ENCODE measurements at regions not wholly inside any gene's neighbourhood (a gene's known extent, or its start where the extent isn't known, plus 50 kb on each side); places are given as distances from the start of the nearest gene placed in this dataset.
"Not testable (repeated sequence)": the region's sequence is repeated elsewhere in the genome, so short reads cannot be mapped to it uniquely, and the experiment has no call there.

- CTCF ChIA-PET, result interaction anchor here (0.5 to 1.0 kb wide), 4 partner anchors 162 to 1037 kb away, joined by 3 to 6 read pairs (median 4); no protein-coding TSS in a partner anchor
- no peak overlapping the region for H3K27ac ChIP-seq
- TF ChIP-seq CTCF (conservative IDR thresholded peaks at IDR 0.05; ENCODE audit: low read depth), result no peak
- no peak for DNase-seq (ENCODE audit: low spot score)
- POLR2A ChIA-PET (ENCODE audit: low non-redundant PET), result no interaction called here
These were observed 51.0 kb downstream of the FHIP2A start for GRCh38 chr10:114872519-114873087.

- ChIA-PET POLR2A (ENCODE audit: low non-redundant PET) (no interaction called here), CTCF (interaction anchor here (0.6 kb wide), 1 partner anchor 1398 kb away, joined by 3 read pairs; no protein-coding TSS in a partner anchor)
- DNase-seq (ENCODE audit: low spot score), result no peak
These were observed 53.3 kb downstream of the FHIP2A start for GRCh38 chr10:114874827-114875411.

GRCh38 chr10:114875590-114876081 is 54.1 kb downstream of the FHIP2A start:
- DNase-seq (ENCODE audit: low spot score); POLR2A ChIA-PET (ENCODE audit: low non-redundant PET); H3K27ac ChIP-seq: not testable (repeated sequence)
- CTCF ChIA-PET, result interaction anchor here (1.2 to 4.7 kb wide), 2 partner anchors 12 to 253 kb away, joined by 3 to 43 read pairs; no protein-coding TSS in a partner anchor

More at GRCh38 chr10:114874827-114875411, 53.3 kb downstream of the FHIP2A start:
- TF ChIP-seq CTCF (conservative IDR thresholded peaks at IDR 0.05; ENCODE audit: low read depth), result no peak
- no peak overlapping the region for H3K27ac ChIP-seq

GRCh38 chr10:114876169-114876568 is 54.6 kb downstream of the FHIP2A start:
- ChIA-PET POLR2A (ENCODE audit: low non-redundant PET) (no interaction called here), CTCF (interaction anchor here (0.6 to 4.7 kb wide), 15 partner anchors 9 to 575 kb away, joined by 3 to 43 read pairs (median 4); partner anchors contain the start of gene FHIP2A)
- DNase-seq (ENCODE audit: low spot score), result no peak
- no peak for TF ChIP-seq CTCF (conservative IDR thresholded peaks at IDR 0.05; ENCODE audit: low read depth)
- peak overlapping the region; percentile 33; the same call in 1 of the 2 replicates for H3K27ac ChIP-seq

- POLR2A ChIA-PET (ENCODE audit: low non-redundant PET), result no interaction called here
- CTCF ChIA-PET, result interaction anchor here (0.5 to 4.7 kb wide), 30 partner anchors 8 to 1774 kb away, joined by 3 to 43 read pairs (median 3); partner anchors contain the start of gene FHIP2A
- TF ChIP-seq CTCF (conservative IDR thresholded peaks at IDR 0.05; ENCODE audit: low read depth), result peak; percentile 84
- peak; percentile 90 for DNase-seq (ENCODE audit: low spot score)
- H3K27ac ChIP-seq, result peak overlapping the region; percentile 33; the same call in 1 of the 2 replicates
These were observed 55.2 kb downstream of the FHIP2A start for GRCh38 chr10:114876602-114877300.

- no peak for DNase-seq (ENCODE audit: low spot score)
- POLR2A ChIA-PET (ENCODE audit: low non-redundant PET), result no interaction called here
- TF ChIP-seq CTCF (conservative IDR thresholded peaks at IDR 0.05; ENCODE audit: low read depth), result peak; percentile 44; the same call in 1 of the 2 replicates
- H3K27ac ChIP-seq, result no peak overlapping the region; the same call in 1 of the 2 replicates
- CTCF ChIA-PET, result interaction anchor here (0.6 to 4.7 kb wide), 19 partner anchors 8 to 1774 kb away, joined by 3 to 43 read pairs (median 4); no protein-coding TSS in a partner anchor
These were observed 55.7 kb downstream of the FHIP2A start for GRCh38 chr10:114877301-114877644.

Data from RWPE1 (cell line).